Keratinocyte (primary cell): ENCODE measurements at regions not wholly inside any gene's neighbourhood (a gene's known extent, or its start where the extent isn't known, plus 50 kb on each side); places are given as distances from the start of the nearest gene placed in this dataset.

Source experiments
- CTCF ChIP-seq, 3 experiments: IDR thresholded peaks in 1 of 3; conservative IDR thresholded peaks in 1 of 3; optimal IDR thresholded peaks in 1 of 3; 2 replicates in 2 of 3; 3 replicates in 1 of 3; pipeline versions ENCODE3 to v1.5.1; 2011; ENCODE audit warnings: low read length in 3 of 3, mild to moderate bottlenecking in 3 of 3, moderate library complexity in 2 of 3, control low read depth in 1 of 3, inconsistent platforms in 1 of 3; ENCODE audit not compliant: insufficient read depth in 2 of 3; ENCODE audit errors: extremely low read depth in 1 of 3
- EZH2 ChIP-seq: IDR thresholded peaks from one replicate; pipeline ENCODE4 v1.6.1; 2012; ENCODE audit warnings: inconsistent platforms, mild to moderate bottlenecking, low read length, moderate library complexity

GRCh38 chr20:48406498-48406897 lies 421.3 kb downstream of the PREX1 start:
- TF ChIP-seq EZH2 (no peak), CTCF (optimal IDR thresholded peaks at IDR 0.05 in 1 of 3, IDR thresholded peaks at IDR 0.05 in 1 of 3, conservative IDR thresholded peaks at IDR 0.05 in 1 of 3; ENCODE audit: extremely low read depth in 1 of 3, insufficient read depth in 2 of 3, low read length in 3 of 3) (no peak)
